SKM-1 (cell line): ENCODE measurements at regions not wholly inside any gene's neighbourhood (a gene's known extent, or its start where the extent isn't known, plus 50 kb on each side); places are given as distances from the start of the nearest gene placed in this dataset.

ENCODE experiments used
- DNase-seq: peaks from one replicate; lab custom pipeline; 2025; ENCODE audit not compliant: unreplicated experiment; lab: John Stamatoyannopoulos, UW

DNA sequence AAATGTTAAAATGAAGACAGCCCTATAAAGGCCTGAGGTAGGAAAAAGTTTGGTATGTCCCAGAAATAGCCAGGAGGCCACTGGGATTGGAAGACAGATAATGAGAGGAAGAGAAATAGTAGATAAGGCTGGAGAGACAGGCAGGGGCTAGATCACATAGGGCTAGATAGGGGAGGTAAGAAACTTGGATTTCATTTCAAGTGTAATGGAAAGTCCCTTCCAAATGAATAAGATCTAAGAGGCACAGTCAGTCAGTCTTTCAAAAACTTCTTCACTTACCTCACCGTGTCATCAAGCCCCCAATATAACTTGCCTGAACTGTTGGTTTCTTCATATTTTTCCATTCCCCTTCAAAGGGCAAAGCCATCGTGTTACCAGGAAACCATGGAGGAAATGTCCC, 121.8 kb downstream of the SPCS3 start:
- no peak for DNase-seq

DNA sequence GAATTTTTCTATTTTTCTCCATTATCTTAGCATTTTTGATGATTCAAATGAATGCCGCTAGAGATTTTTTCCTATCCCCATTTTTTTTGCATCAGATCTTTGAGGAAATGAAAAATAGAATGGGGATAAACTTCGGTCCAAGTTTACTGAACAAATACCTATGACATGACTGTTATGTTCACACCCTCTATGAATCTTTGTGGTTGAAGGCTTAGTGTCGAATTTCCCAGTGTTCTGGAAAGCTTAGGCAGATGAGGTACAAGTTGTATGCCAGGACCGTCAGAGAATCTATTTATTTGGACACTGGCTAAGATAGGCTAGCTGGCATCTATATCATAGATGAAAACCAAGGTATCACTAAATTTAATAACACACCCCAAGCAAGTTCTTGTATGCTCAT, 123.4 kb downstream of the SPCS3 start:
- no peak for DNase-seq

- no peak for DNase-seq
These were observed 124.1 kb downstream of the SPCS3 start for GRCh38 chr4:176443646-176444409.

DNA sequence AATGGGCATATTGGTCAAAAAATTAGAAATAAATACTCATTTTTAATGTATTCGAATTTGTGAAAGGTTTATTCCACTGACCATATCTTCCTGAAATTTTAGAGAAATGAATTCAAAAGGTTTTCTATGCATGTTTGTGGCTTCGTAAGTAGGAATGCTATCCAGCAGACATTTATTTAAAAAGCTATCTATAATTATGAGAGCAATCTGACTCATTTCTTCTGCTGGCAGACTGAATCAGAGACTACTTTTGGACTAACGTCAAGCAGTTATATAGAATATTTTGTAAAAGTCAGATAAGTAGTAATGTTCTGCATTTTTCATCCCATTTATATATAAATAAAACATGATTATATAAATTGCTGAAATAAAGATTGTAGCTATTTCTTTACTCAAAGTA, 125.0 kb downstream of the SPCS3 start:
- DNase-seq = no peak

DNA sequence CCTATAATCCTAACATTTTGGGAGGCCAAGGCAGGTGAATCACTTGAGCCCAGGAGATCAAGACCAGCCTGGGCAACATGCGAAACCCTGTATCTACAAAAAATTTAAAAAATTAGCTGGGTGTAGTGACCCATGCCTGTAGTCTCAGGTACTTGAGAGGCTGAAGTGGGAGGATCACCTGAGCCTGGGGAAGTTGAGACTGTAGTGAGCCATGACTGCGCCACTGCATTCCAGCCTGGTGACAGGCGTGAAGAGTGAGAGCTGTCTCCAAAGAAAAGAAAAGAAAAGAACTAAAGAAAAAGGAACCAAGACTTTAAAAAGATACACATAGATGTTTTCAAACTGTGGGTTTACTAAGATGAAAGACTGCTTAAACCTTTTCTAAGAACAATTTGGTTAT, 129.0 kb downstream of the SPCS3 start:
- no peak for DNase-seq

DNA sequence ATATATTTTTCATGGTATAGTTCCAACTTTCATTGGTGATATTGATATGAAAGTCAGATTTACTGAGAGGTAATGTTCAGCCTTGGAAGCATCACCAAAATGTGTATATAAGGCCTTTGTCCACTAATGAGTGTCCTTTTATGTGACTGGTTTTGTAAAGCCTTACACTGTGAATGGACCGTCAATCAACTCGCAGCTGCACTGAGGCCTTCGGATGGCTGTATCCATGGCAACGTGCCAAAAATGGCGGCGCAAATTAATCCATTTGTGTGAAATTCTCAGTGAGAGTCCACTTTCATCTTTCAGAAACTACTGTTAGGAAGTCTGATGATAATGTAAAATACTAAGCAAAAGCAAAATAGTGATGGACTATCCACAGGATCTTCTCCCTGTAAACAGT, 131.7 kb downstream of the SPCS3 start:
- no peak for DNase-seq

DNA sequence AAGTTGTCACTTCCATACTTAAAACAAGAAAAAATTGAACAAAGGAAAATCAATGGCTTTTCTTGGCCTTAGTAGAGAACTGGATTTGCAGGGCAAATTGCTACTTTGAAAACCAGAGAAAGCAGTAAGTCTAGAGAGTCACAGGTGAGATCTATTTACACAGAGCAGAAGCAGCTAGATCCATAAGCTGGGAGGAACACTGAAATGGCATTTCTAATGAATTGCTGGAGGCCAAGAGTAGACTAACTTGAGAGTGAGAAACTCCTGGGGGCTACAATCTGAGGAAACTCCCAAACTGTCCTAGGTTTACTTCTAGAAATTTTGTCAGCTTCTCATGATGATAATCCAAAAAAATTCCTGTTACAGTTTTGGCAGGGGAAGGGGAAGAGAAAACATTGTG, 133.3 kb downstream of the SPCS3 start:
- DNase-seq = no peak

DNA sequence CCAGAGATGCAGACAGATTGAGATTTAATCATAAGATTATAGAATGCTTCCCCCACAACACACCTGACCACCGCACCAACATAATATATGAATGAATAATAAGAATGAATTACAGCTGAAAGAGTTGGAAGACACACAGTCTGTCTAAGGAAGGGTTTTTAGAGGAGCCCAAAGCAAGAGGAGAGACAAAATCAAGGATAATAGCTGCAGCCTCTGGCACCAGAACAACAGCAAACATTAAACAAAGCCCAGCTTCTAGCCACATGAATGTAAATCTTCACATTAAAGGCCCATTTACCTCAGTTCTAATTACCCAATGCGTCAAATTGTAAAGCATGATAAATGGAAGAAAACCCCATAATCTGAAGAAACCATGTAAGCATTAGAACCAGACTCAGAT, 133.9 kb downstream of the SPCS3 start:
- no peak for DNase-seq

- no peak for DNase-seq
These were observed 145.0 kb downstream of the SPCS3 start for GRCh38 chr4:176464748-176465147.

GRCh38 chr4:176467001-176467400, 147.2 kb downstream of the SPCS3 start:
- no peak for DNase-seq

GRCh38 chr4:176469546-176469945, 149.8 kb downstream of the SPCS3 start:
- no peak for DNase-seq

DNA sequence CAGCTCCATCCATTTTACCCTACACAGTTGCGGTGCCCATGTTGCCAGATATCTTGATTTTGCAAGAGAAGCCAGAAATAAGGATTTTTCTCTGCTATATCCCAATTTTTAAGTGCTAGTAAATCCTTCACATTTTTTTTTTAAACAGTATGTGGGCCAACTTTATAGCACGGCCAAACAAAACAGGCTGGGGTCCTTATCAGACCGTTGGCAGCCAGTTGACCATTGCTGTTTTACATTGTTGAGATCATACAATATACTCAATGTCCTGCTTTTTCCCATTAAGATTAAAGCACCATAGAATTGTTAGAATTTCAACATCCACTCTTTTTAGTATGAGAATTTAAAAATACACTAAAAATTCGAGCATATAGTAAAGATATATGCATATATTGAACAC, 150.9 kb downstream of the SPCS3 start:
- DNase-seq = no peak

GRCh38 chr4:176475067-176475466, 155.3 kb downstream of the SPCS3 start:
- DNase-seq = no peak

DNA sequence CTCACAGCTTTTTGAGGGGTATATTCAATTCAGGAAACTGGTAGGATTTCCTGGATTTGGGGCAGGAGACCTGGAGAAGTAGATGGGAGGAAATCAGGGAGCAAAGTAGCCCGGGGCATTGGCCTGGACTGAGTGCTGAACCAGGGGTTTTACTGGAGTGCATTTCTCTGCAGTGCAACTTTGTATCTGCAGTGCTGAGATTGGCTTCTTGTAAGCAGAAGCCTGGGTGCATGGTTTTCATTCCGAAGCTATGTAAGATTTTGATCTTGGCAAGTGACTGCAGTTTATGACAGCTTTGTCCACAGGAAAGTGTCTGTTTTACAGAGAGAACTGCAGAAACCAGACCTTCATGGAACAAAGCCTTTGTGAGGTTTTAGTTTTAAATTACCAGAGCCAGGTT, 158.3 kb downstream of the SPCS3 start:
- DNase-seq = no peak

- no peak for DNase-seq
These were observed 160.0 kb downstream of the SPCS3 start for GRCh38 chr4:176479767-176480166.

GRCh38 chr4:176482972-176483371, 163.2 kb downstream of the SPCS3 start:
- DNase-seq = no peak

DNA sequence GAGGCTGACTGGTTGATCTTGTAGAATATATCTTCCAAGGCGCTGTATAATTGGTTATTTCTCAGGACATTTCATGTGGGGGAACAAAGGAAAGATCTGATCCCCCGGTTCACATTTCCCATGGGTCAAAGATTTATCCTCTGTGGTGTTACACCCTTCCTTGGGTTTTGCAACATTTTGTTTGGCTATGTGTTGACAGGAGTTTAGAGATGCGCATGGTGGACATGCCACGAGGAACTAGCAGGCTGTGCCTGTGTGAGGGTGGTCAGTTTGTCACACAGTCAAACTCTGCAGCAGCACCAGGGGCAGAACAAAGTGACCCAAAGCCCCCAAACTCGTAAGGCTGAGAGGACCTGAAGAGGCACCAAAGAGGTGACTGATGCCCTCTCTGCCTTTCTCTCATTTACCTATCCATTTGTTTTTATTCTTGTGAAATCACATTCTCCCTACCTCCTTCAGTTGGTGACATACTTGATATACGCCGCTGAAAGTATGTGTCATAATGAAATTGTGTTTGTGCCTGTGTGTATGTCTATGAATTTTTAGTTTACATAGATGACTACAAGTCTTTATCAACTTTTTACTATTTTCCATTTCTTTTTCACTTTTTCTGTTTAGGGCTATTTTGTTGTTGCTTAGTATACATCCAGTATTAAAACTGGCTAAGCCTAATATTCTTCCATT, 164.7 kb downstream of the SPCS3 start:
- DNase-seq = no peak

DNA sequence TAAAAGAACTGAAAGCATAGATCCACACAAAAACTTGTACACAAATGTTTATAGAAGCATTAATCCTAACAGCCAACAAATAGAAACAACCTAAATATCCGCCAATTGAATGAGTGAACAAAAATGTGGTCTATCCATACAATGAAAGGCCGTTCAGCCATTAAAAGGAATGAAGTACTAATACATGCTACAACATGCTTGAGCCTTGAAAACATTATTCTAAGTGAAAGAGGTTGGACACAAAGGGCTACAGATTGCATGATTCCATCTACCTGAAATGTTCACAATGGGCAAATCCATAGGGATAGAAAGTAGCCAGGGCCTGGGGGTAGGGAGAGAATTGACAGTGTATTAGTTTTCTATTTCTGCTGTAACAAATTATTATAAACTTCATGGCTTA, 169.2 kb downstream of the SPCS3 start:
- no peak for DNase-seq

GRCh38 chr4:176492646-176493302, 173.0 kb downstream of the SPCS3 start:
- no peak for DNase-seq

DNA sequence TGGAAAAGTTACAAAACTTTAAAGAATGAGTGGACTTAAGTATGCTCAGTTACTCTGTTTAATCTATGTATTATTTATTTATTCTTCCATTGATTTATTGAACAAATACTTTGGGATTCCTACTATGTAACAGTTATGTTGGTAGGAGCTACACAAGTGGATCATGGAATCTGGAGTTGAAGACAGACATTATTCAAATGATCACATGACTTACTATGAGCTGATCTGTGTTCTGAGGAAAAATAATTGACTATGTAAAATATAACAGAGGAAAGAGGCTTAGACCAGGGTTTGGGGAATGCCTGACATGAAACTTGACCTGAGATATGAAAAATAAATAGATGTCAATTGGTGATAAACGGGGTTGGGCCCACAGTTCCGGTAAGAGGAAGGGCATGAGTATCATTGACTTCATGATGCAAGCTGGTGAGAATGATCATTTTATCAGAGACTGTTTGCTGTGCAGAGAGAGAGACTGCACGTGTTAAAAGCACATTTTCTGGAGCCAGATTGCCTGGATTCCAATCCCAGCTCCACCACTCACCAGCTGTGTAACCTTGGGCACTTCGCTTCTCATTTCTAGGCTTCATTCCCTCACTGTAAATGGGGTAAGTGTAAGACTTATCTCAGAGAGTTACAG, 179.0 kb downstream of the SPCS3 start:
- DNase-seq = no peak

DNA sequence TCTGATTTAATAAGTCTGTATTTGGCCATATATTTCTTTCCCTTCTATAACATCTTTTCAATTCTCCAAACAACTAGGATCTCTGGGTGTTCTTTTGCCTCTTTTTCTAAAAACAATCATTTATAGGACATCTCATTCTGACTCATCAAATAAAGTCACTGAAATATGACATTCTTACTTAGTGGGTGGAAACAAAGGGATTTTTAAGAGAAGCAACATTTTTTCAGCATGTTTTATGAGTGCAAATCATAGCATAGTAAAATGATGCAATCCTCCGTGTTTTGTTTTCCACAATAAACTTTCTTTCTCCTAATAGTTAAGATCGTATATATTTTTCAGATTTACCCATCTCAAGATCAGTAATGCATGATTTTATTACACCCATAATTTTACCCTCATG, 179.8 kb downstream of the SPCS3 start:
- no peak for DNase-seq

DNA sequence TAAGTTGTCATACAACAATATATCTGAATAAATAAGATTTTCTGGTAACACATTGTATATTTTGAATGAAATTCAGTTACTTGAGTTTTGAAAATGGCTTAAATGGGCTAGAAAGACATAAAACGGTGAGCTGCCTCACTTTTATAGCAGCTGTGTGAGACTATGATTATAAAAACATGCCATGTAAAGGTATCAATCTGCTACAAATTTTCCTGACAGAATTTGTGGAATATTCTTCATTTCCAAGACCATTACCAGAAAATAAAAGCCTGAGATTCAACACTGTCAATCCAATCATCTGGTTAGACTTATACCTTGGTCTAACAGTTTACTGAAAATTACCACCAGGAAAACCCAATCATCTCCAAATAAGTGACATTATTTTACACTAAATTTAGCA, 181.1 kb downstream of the SPCS3 start:
- no peak for DNase-seq
